HG03139 (cell line): ENCODE measurements at regions not wholly inside any gene's neighbourhood (a gene's known extent, or its start where the extent isn't known, plus 50 kb on each side); places are given as distances from the start of the nearest gene placed in this dataset.
"Not testable (repeated sequence)": the region's sequence is repeated elsewhere in the genome, so short reads cannot be mapped to it uniquely, and the experiment has no call there.

Source experiments
- ATAC-seq: cut with Tn5 transposase; IDR thresholded peaks from one replicate; pipeline ENCODE4 v1.9.1; 2021; ENCODE audit not compliant: unreplicated experiment

GRCh38 chr1:58836408-58836807 is 52.6 kb upstream of the JUN start:
- ATAC-seq, result no peak

GRCh38 chr1:58837886-58838285 is 54.0 kb upstream of the JUN start:
- ATAC-seq, result no peak

GRCh38 chr1:58839147-58839795 is 55.4 kb upstream of the JUN start:
- no peak for ATAC-seq

- ATAC-seq, result no peak
Observed at GRCh38 chr1:58839846-58840835, 56.3 kb upstream of the JUN start.

GRCh38 chr1:58841455-58841854 is 57.6 kb upstream of the JUN start:
- ATAC-seq, result no peak

GRCh38 chr1:58842941-58843340 is 59.1 kb upstream of the JUN start:
- no peak for ATAC-seq

GRCh38 chr1:58844176-58844575 is 60.3 kb upstream of the JUN start:
- ATAC-seq, result no peak

GRCh38 chr1:58845942-58846341 is 62.1 kb upstream of the JUN start:
- ATAC-seq, result no peak

- ATAC-seq, result no peak
Observed at GRCh38 chr1:58848818-58849411, 65.1 kb upstream of the JUN start.

- no peak for ATAC-seq
Observed at GRCh38 chr1:58849551-58849950, 65.7 kb upstream of the JUN start.

GRCh38 chr1:58850636-58851035 is 66.8 kb upstream of the JUN start:
- ATAC-seq, result no peak

- no peak for ATAC-seq
Observed at GRCh38 chr1:58852731-58853485, 69.1 kb upstream of the JUN start.

GRCh38 chr1:58854576-58854975 is 70.7 kb upstream of the JUN start:
- ATAC-seq, result no peak

- ATAC-seq, result no peak
Observed at GRCh38 chr1:58855274-58856165, 71.7 kb upstream of the JUN start.

GRCh38 chr1:58856281-58856680 is 72.4 kb upstream of the JUN start:
- ATAC-seq, result not testable (repeated sequence)

- peak; percentile 79 for ATAC-seq
Observed at GRCh38 chr1:58857680-58858673, 74.1 kb upstream of the JUN start.

- no peak for ATAC-seq
Observed at GRCh38 chr1:58859769-58860485, 76.1 kb upstream of the JUN start.

GRCh38 chr1:58861076-58861475 is 77.2 kb upstream of the JUN start:
- ATAC-seq, result no peak
